Mesenchymal stem cell (in vitro differentiated cells and primary cell): ENCODE measurements at regions not wholly inside any gene's neighbourhood (a gene's known extent, or its start where the extent isn't known, plus 50 kb on each side); places are given as distances from the start of the nearest gene placed in this dataset.

Source experiments
- DNase-seq: peaks from one replicate; pipeline ENCODE4 v3.0.0-alpha.2; 2013
- H2AFZ ChIP-seq: one replicate; pipeline ENCODE4 v1.6.1; 2013; ENCODE audit warnings: low read depth, mild to moderate bottlenecking, control low read depth, inconsistent platforms, low read length, moderate library complexity
- H2AK5ac ChIP-seq: 2 replicates; pipeline ENCODE4 v1.6.1; 2013; ENCODE audit warnings: low read length, moderate library complexity, mild to moderate bottlenecking, inconsistent platforms; ENCODE audit not compliant: severe bottlenecking
- H2BK120ac ChIP-seq: one replicate; pipeline ENCODE4 v1.6.1; 2013; ENCODE audit warnings: low read depth, mild to moderate bottlenecking, inconsistent platforms, low read length, moderate library complexity
- H2BK12ac ChIP-seq, 2 experiments: one replicate each; pipeline ENCODE4 v1.6.1; 2013; ENCODE audit warnings: inconsistent platforms in 2 of 2, low read length in 2 of 2, mild to moderate bottlenecking in 2 of 2, moderate library complexity in 2 of 2, control low read depth in 1 of 2
- H2BK15ac ChIP-seq: one replicate; pipeline ENCODE4 v1.6.1; 2013; ENCODE audit warnings: mild to moderate bottlenecking, low read depth, inconsistent platforms; ENCODE audit not compliant: poor library complexity, severe bottlenecking
- H2BK5ac ChIP-seq: 2 replicates; pipeline ENCODE4 v1.6.1; 2013; ENCODE audit warnings: low read depth, mild to moderate bottlenecking, low read length, control low read depth, inconsistent platforms; ENCODE audit not compliant: poor library complexity, severe bottlenecking
- H3K14ac ChIP-seq, 2 experiments: one replicate each; pipeline ENCODE4 v1.6.1; 2013; ENCODE audit warnings: inconsistent platforms in 2 of 2, low read length in 2 of 2, control low read depth in 1 of 2, mild to moderate bottlenecking in 1 of 2, moderate library complexity in 1 of 2
- H3K18ac ChIP-seq, 2 experiments: one replicate each; pipeline ENCODE4 v1.6.1; 2013; ENCODE audit warnings: inconsistent platforms in 2 of 2, low read length in 2 of 2, control low read depth in 1 of 2, low read depth in 1 of 2, mild to moderate bottlenecking in 1 of 2
- H3K23ac ChIP-seq, 2 experiments: one replicate each; pipeline ENCODE4 v1.6.1; 2013; ENCODE audit warnings: inconsistent platforms in 2 of 2, low read length in 2 of 2, mild to moderate bottlenecking in 2 of 2, moderate library complexity in 2 of 2, control low read depth in 1 of 2
- H3K27ac ChIP-seq: 2 replicates; pipeline ENCODE4 v1.5.1; 2013; ENCODE audit warnings: mild to moderate bottlenecking, moderate library complexity, low read length, control low read depth, inconsistent platforms; ENCODE audit not compliant: poor library complexity, severe bottlenecking
- H3K27me3 ChIP-seq, 2 experiments: 2 replicates each; pipeline versions ENCODE4 v1.6.1 to v1.7.0; 2013; ENCODE audit warnings: low read length in 2 of 2, mild to moderate bottlenecking in 2 of 2, moderate library complexity in 2 of 2, control low read depth in 1 of 2, inconsistent platforms in 1 of 2; ENCODE audit not compliant: control insufficient read depth in 1 of 2, insufficient read depth in 1 of 2
- H3K36me3 ChIP-seq, 2 experiments: 2 replicates each; pipeline versions ENCODE4 v1.6.1 to v1.7.0; 2013; ENCODE audit warnings: low read length in 2 of 2, control low read depth in 1 of 2, inconsistent platforms in 1 of 2, low read depth in 1 of 2, mild to moderate bottlenecking in 1 of 2; ENCODE audit not compliant: insufficient read depth in 2 of 2, control insufficient read depth in 1 of 2
- H3K4ac ChIP-seq, 2 experiments: one replicate each; pipeline ENCODE4 v1.6.1; 2013; ENCODE audit warnings: inconsistent platforms in 2 of 2, low read length in 2 of 2, mild to moderate bottlenecking in 2 of 2, moderate library complexity in 2 of 2, control low read depth in 1 of 2, low read depth in 1 of 2
- H3K4me1 ChIP-seq: 2 replicates; pipeline ENCODE4 v1.6.1; 2013; ENCODE audit warnings: low read depth, low read length, control low read depth; ENCODE audit not compliant: control insufficient read depth, insufficient read depth
- H3K4me2 ChIP-seq: 2 replicates; pipeline ENCODE4 v1.6.1; 2013; ENCODE audit warnings: low read length, mild to moderate bottlenecking, inconsistent platforms; ENCODE audit not compliant: poor library complexity, severe bottlenecking
- H3K4me3 ChIP-seq, 2 experiments: 2 replicates each; pipeline versions ENCODE4 v1.5.1 to v1.7.0; 2013; ENCODE audit warnings: low read length in 2 of 2, mild to moderate bottlenecking in 2 of 2, control low read depth in 1 of 2, low read depth in 1 of 2; ENCODE audit not compliant: insufficient read depth in 1 of 2
- H3K79me1 ChIP-seq: replicated peaks from 2 replicates; pipeline ENCODE4 v1.6.1; 2013; ENCODE audit warnings: mild to moderate bottlenecking, control low read depth, low read length, inconsistent platforms; ENCODE audit not compliant: poor library complexity, severe bottlenecking
- H3K9ac ChIP-seq: 2 replicates; pipeline ENCODE4 v1.7.0; 2013; ENCODE audit warnings: mild to moderate bottlenecking, low read length, moderate library complexity
- H3K9me3 ChIP-seq: 2 replicates; pipeline ENCODE4 v1.7.0; 2013; ENCODE audit warnings: mild to moderate bottlenecking, low read length; ENCODE audit not compliant: control insufficient read depth
- H4K8ac ChIP-seq: one replicate; pipeline ENCODE4 v1.6.1; 2013; ENCODE audit warnings: inconsistent platforms, mild to moderate bottlenecking, low read length, moderate library complexity
- H4K91ac ChIP-seq: one replicate; pipeline ENCODE4 v1.6.1; 2013; ENCODE audit warnings: mild to moderate bottlenecking, low read length, inconsistent platforms
- WGBS: methylation state at CpG from one replicate; pipeline ENCODE4 v1.1.7; 2013; ENCODE audit warnings: mixed read lengths; 5-methylcytosine and 5-hydroxymethylcytosine counted together

GRCh38 chr1:5298376-5298775 is 644.0 kb downstream of the AJAP1 start:
- Histone ChIP-seq H2BK5ac (no peak overlapping the region), H2BK120ac (no peak overlapping the region), H3K4me3 (no peak overlapping the region), H3K4me2 (no peak overlapping the region), H3K4me1 (no peaks in the 10 kb centered on the region), H2BK12ac (no peak overlapping the region), H2AK5ac (no peak overlapping the region), H4K91ac (no peak overlapping the region), H3K79me1 (no peaks in the 10 kb centered on the region), H3K23ac (no peak overlapping the region), H3K18ac (no peak overlapping the region), H3K9me3 (no peaks in the 10 kb centered on the region), H3K36me3 (no peaks in the 10 kb centered on the region), H2BK15ac (no peak overlapping the region), H3K4ac (no peak overlapping the region), H4K8ac (no peak overlapping the region), H3K14ac (no peak overlapping the region), H3K27me3 (no peaks in the 10 kb centered on the region), H2AFZ (no peak overlapping the region), H3K9ac (no peak overlapping the region), H3K27ac (no peak overlapping the region)
- no peak for DNase-seq
- 86% methylated on average over 5 of the region's 6 CpGs for WGBS

GRCh38 chr1:5297886-5298239 is 643.5 kb downstream of the AJAP1 start:
- Histone ChIP-seq H3K23ac (no peak overlapping the region), H3K4me3 (no peak overlapping the region), H2BK12ac (no peak overlapping the region), H2AFZ (no peak overlapping the region), H3K9ac (no peak overlapping the region), H4K91ac (no peak overlapping the region), H2BK120ac (no peak overlapping the region), H3K36me3 (no peaks in the 10 kb centered on the region), H3K4me1 (no peaks in the 10 kb centered on the region), H3K14ac (no peak overlapping the region), H3K27ac (no peak overlapping the region), H3K79me1 (no peaks in the 10 kb centered on the region), H3K4ac (no peak overlapping the region), H3K27me3 (no peaks in the 10 kb centered on the region), H2BK15ac (no peak overlapping the region), H3K9me3 (no peaks in the 10 kb centered on the region), H2BK5ac (no peak overlapping the region), H4K8ac (no peak overlapping the region), H3K4me2 (no peak overlapping the region), H2AK5ac (no peak overlapping the region), H3K18ac (no peak overlapping the region)
- WGBS = 68% methylated on average over 1 of the region's 1 CpG
- DNase-seq = no peak

GRCh38 chr1:5297180-5297885 is 642.9 kb downstream of the AJAP1 start:
- no peak overlapping the region for H3K4me2 ChIP-seq
- no peak overlapping the region for H2BK120ac ChIP-seq
- H3K36me3 ChIP-seq = no peaks in the 10 kb centered on the region
- no peak for DNase-seq
- no peak overlapping the region for H3K14ac ChIP-seq
- no peak overlapping the region for H2BK5ac ChIP-seq
- H4K91ac ChIP-seq = no peak overlapping the region
- H3K18ac ChIP-seq = no peak overlapping the region
- H4K8ac ChIP-seq = no peak overlapping the region
- no peak overlapping the region for H3K4ac ChIP-seq
- H3K27me3 ChIP-seq = no peaks in the 10 kb centered on the region
- no peaks in the 10 kb centered on the region for H3K4me1 ChIP-seq
- no peaks in the 10 kb centered on the region for H3K79me1 ChIP-seq
- H2AK5ac ChIP-seq = no peak overlapping the region
- H3K27ac ChIP-seq = no peak overlapping the region
- H3K4me3 ChIP-seq = no peak overlapping the region
- 74% methylated on average over 9 of the region's 9 CpGs for WGBS
- H2AFZ ChIP-seq = no peak overlapping the region
- H3K9ac ChIP-seq = no peak overlapping the region
- H3K23ac ChIP-seq = no peak overlapping the region
- no peak overlapping the region for H2BK15ac ChIP-seq
- H2BK12ac ChIP-seq = no peak overlapping the region
- no peaks in the 10 kb centered on the region for H3K9me3 ChIP-seq

GRCh38 chr1:5296557-5297179 is 642.3 kb downstream of the AJAP1 start:
- Histone ChIP-seq H3K23ac (no peak overlapping the region), H3K27me3 (no peaks in the 10 kb centered on the region), H3K18ac (no peak overlapping the region), H2BK15ac (no peak overlapping the region), H2BK12ac (no peak overlapping the region), H3K36me3 (no peaks in the 10 kb centered on the region), H3K4me2 (no peak overlapping the region), H3K27ac (no peak overlapping the region), H3K79me1 (no peaks in the 10 kb centered on the region), H3K4me1 (no peaks in the 10 kb centered on the region), H2AK5ac (no peak overlapping the region), H4K8ac (no peak overlapping the region), H2AFZ (no peak overlapping the region), H3K9ac (no peak overlapping the region), H3K4ac (no peak overlapping the region), H3K9me3 (no peaks in the 10 kb centered on the region), H3K4me3 (no peak overlapping the region), H3K14ac (no peak overlapping the region), H4K91ac (no peak overlapping the region), H2BK120ac (no peak overlapping the region), H2BK5ac (no peak overlapping the region)
- DNase-seq = no peak
- 68% methylated on average over 17 of the region's 18 CpGs for WGBS
